ENCODE measurements at regions not wholly inside any gene's neighbourhood (a gene's known extent, or its start where the extent isn't known, plus 50 kb on each side); places are given as distances from the start of the nearest gene placed in this dataset.

GRCh38 chr14:58870961-58871360 lies 233.2 kb downstream of the DACT1 start:
- TF ChIP-seq POLR2A (IDR thresholded peaks at IDR 0.05) (no peak), CTCF (IDR thresholded peaks at IDR 0.05 in 4 of 5, conservative IDR thresholded peaks at IDR 0.05 in 1 of 5) (no peak)

Measured in gastrocnemius medialis (tissue), 4 donors.